Neural cell (in vitro differentiated cells): ENCODE measurements at regions not wholly inside any gene's neighbourhood (a gene's known extent, or its start where the extent isn't known, plus 50 kb on each side); places are given as distances from the start of the nearest gene placed in this dataset.

ENCODE experiments used
- H2AFZ ChIP-seq: fragments of 200-600, 300-800 bp; sonication (generic), shearing (Covaris generic); 2 replicates; pipeline ENCODE4 v1.6.0; 2014; ENCODE audit warnings: low read depth, mild to moderate bottlenecking, antibody characterized with exemption, low read length, moderate library complexity
- H3F3A ChIP-seq: fragments of 200-600 bp; shearing (Covaris generic); 2 replicates; pipeline ENCODE4 v1.6.1; 2016; ENCODE audit warnings: mild to moderate bottlenecking, moderate library complexity, mixed read lengths, antibody characterized with exemption, low read length; ENCODE audit not compliant: insufficient read depth, poor library complexity, severe bottlenecking
- H3K27ac ChIP-seq: fragments of 200-600, 300-800 bp; sonication (generic), shearing (Covaris generic); 2 replicates; pipeline ENCODE4 v1.5.1; 2014; ENCODE audit warnings: mild to moderate bottlenecking, low read length, moderate library complexity
- H3K27me3 ChIP-seq: fragments of 300-800, 200-600 bp; sonication (generic), shearing (Covaris generic); 2 replicates; pipeline ENCODE4 v1.6.0; 2014; ENCODE audit warnings: mild to moderate bottlenecking, low read depth, low read length, moderate library complexity; ENCODE audit not compliant: insufficient read depth
- H3K36me3 ChIP-seq: fragments of 300-800, 200-600 bp; sonication (generic), shearing (Covaris generic); 2 replicates; pipeline ENCODE4 v1.5.1; 2014; ENCODE audit warnings: mild to moderate bottlenecking, antibody characterized with exemption, low read length, moderate library complexity; ENCODE audit not compliant: insufficient read depth
- H3K4me2 ChIP-seq: fragments of 300-800, 200-600 bp; sonication (generic), shearing (Covaris generic); 2 replicates; pipeline ENCODE4 v1.6.0; 2014; ENCODE audit warnings: mild to moderate bottlenecking, low read length
- H3K4me3 ChIP-seq: fragments of 300-800, 200-600 bp; sonication (generic), shearing (Covaris generic); 2 replicates; pipeline ENCODE4 v1.5.1; 2014; ENCODE audit warnings: mild to moderate bottlenecking, low read length, moderate library complexity
- H3K79me2 ChIP-seq: fragments of 200-600 bp; shearing (Covaris generic); replicated peaks from 2 replicates; pipeline ENCODE4 v1.6.0; 2014; ENCODE audit warnings: mild to moderate bottlenecking, low read length, moderate library complexity; ENCODE audit not compliant: insufficient read depth
- H3K9ac ChIP-seq: fragments of 300-800, 200-600 bp; sonication (generic), shearing (Covaris generic); 2 replicates; pipeline ENCODE4 v1.6.1; 2016; ENCODE audit warnings: mild to moderate bottlenecking, low read length, mixed read lengths
- H3K9me2 ChIP-seq: fragments of 200-600 bp; shearing (Covaris generic); 2 replicates; pipeline ENCODE4 v1.6.1; 2016; ENCODE audit warnings: mild to moderate bottlenecking, low read length, mixed read lengths; ENCODE audit not compliant: insufficient read depth
- H3K9me3 ChIP-seq: fragments of 200-600, 300-800 bp; sonication (generic), shearing (Covaris generic); 2 replicates; pipeline ENCODE4 v1.6.1; 2016; ENCODE audit warnings: mild to moderate bottlenecking, mixed run types, low read length, moderate library complexity, mixed read lengths
- H4K20me1 ChIP-seq: fragments of 200-600 bp; shearing (Covaris generic); 2 replicates; pipeline ENCODE4 v1.6.1; 2016; ENCODE audit warnings: mild to moderate bottlenecking, mixed run types; ENCODE audit not compliant: insufficient read depth
- EP300 ChIP-seq: fragments of 450-650 bp; conservative IDR thresholded peaks from 2 replicates; pipeline ENCODE4 v1.6.1; 2014; ENCODE audit warnings: antibody characterized with exemption, mild to moderate bottlenecking, moderate library complexity; ENCODE audit not compliant: poor library complexity, severe bottlenecking
- EZH2 ChIP-seq: fragments of 200-600, 300-800 bp; shearing (Covaris generic), sonication (generic); IDR thresholded peaks from 2 replicates; pipeline ENCODE4 v1.6.1; 2014; ENCODE audit warnings: antibody characterized with exemption, low read length, borderline replicate concordance, mild to moderate bottlenecking; ENCODE audit not compliant: insufficient read depth, poor library complexity, severe bottlenecking
- MXI1 ChIP-seq: fragments of 450-650 bp; conservative IDR thresholded peaks from 2 replicates; pipeline ENCODE4 v1.6.1; 2014; ENCODE audit warnings: antibody characterized with exemption, mild to moderate bottlenecking; ENCODE audit not compliant: poor library complexity, severe bottlenecking
- POLR2AphosphoS5 ChIP-seq: IDR thresholded peaks from 2 replicates; pipeline ENCODE4 v1.6.1; 2012
- RAD21 ChIP-seq: fragments of 450-650 bp; conservative IDR thresholded peaks from 2 replicates; pipeline ENCODE4 v1.6.1; 2014; ENCODE audit warnings: antibody characterized with exemption, mild to moderate bottlenecking, moderate library complexity
- REST ChIP-seq: IDR thresholded peaks from 2 replicates; pipeline ENCODE4 v1.6.1; 2012; ENCODE audit warnings: borderline replicate concordance
- SMC3 ChIP-seq: fragments of 450-650 bp; conservative IDR thresholded peaks from 2 replicates; pipeline ENCODE4 v1.6.1; 2014; ENCODE audit warnings: antibody characterized with exemption, mild to moderate bottlenecking, moderate library complexity; ENCODE audit not compliant: poor library complexity
- TAF1 ChIP-seq: IDR thresholded peaks from 2 replicates; pipeline ENCODE4 v1.6.1; 2012; ENCODE audit warnings: low read depth
- TF ChIP-seq, protein P1 (sequence below): fragments of 450-650 bp; IDR thresholded peaks from 2 replicates; pipeline ENCODE4 v1.5.1; 2014; ENCODE audit warnings: antibody characterized with exemption, mild to moderate bottlenecking, moderate library complexity; ENCODE audit not compliant: poor library complexity, severe bottlenecking

DNA sequence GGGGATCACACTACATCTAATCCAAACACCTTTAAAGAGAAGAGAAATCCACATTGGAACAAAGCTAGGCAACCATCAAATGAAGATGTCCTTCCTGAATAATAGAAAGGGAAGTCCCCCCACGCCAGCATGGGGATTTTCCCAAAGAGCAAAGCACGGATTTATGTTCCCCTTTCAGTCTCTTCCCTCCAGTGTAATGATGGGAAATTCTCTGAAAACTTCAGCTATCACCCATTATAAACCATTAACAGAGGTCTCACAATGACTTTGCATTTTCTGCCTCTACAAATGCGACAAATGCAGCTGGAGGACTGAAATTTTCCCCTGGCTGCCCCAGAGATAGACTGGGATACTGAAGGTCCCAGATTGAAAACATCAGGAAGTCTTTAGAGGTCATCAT, 368.7 kb downstream of the EFNA5 start:
- H3K9me2 ChIP-seq = no peaks in the 10 kb centered on the region
- H2AFZ ChIP-seq = no peak overlapping the region
- no peak overlapping the region for H3K4me2 ChIP-seq
- no peak overlapping the region for H3K9ac ChIP-seq
- no peaks in the 10 kb centered on the region for H3K27me3 ChIP-seq
- H3F3A ChIP-seq = no peaks in the 10 kb centered on the region
- no peak overlapping the region for H3K4me3 ChIP-seq
- H3K27ac ChIP-seq = no peak overlapping the region
- no peaks in the 10 kb centered on the region for H3K79me2 ChIP-seq
- no peaks in the 10 kb centered on the region for H3K36me3 ChIP-seq
- TF ChIP-seq EP300 = no peak
- no peak for TF ChIP-seq REST
- TF ChIP-seq, protein P1, sequence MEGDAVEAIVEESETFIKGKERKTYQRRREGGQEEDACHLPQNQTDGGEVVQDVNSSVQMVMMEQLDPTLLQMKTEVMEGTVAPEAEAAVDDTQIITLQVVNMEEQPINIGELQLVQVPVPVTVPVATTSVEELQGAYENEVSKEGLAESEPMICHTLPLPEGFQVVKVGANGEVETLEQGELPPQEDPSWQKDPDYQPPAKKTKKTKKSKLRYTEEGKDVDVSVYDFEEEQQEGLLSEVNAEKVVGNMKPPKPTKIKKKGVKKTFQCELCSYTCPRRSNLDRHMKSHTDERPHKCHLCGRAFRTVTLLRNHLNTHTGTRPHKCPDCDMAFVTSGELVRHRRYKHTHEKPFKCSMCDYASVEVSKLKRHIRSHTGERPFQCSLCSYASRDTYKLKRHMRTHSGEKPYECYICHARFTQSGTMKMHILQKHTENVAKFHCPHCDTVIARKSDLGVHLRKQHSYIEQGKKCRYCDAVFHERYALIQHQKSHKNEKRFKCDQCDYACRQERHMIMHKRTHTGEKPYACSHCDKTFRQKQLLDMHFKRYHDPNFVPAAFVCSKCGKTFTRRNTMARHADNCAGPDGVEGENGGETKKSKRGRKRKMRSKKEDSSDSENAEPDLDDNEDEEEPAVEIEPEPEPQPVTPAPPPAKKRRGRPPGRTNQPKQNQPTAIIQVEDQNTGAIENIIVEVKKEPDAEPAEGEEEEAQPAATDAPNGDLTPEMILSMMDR = no peak
- no peak for TF ChIP-seq TAF1
- no peak for TF ChIP-seq RAD21
- no peak for TF ChIP-seq MXI1
- TF ChIP-seq EZH2 = no peak
- TF ChIP-seq POLR2AphosphoS5 = no peak
- TF ChIP-seq SMC3 = no peak
- H4K20me1 ChIP-seq = no peaks in the 10 kb centered on the region
- H3K9me3 ChIP-seq = no peaks in the 10 kb centered on the region

DNA sequence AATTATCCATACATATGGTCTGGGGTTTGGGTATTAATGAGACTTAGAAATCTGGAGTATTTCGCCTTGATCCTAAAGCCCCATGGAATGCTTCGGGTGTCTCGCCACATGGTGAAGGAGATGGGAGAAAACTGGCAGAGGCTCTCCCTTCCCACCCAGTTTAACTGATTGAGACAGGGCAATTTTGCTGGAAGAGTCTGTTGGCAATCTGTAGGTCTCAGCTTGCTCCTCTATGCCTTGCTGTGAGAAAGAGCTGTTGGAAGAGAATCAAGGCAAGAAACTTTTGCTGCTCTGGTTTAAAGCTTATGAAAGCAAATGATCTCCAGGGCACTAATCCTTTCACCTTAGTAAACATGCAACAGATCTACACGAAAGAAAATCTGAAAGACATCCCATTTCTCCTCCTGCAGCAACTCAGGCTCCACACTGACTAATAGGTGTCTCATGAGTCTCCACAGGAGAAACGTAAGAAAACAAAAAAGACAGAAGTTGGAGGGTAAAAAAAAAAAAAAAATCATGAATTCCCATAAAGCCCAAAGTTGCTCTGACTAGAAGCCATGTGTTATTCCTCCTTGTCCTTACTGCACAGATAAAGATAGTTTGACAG, 369.9 kb downstream of the EFNA5 start:
- no peaks in the 10 kb centered on the region for H3K27me3 ChIP-seq
- H2AFZ ChIP-seq = no peak overlapping the region

More for the DNA sequence above, 369.9 kb downstream of the EFNA5 start:
- TF ChIP-seq EP300 (no peak), SMC3 (no peak), TAF1 (no peak), MXI1 (no peak), POLR2AphosphoS5 (no peak), RAD21 (no peak), EZH2 (no peak), REST (no peak)
- TF ChIP-seq, protein P1 = no peak
- Histone ChIP-seq H4K20me1 (no peaks in the 10 kb centered on the region), H3K9ac (no peak overlapping the region), H3K9me2 (no peaks in the 10 kb centered on the region), H3K9me3 (no peaks in the 10 kb centered on the region), H3K79me2 (no peaks in the 10 kb centered on the region), H3K36me3 (no peaks in the 10 kb centered on the region), H3K27ac (no peak overlapping the region), H3K4me3 (no peak overlapping the region), H3K4me2 (no peak overlapping the region), H3F3A (no peaks in the 10 kb centered on the region)
